Activated T-cell treated with anti-CD3 and anti-CD28 coated beads for 4 hours (primary cell): ENCODE measurements at regions not wholly inside any gene's neighbourhood (a gene's known extent, or its start where the extent isn't known, plus 50 kb on each side); places are given as distances from the start of the nearest gene placed in this dataset.
"Not testable (repeated sequence)": the region's sequence is repeated elsewhere in the genome, so short reads cannot be mapped to it uniquely, and the experiment has no call there.

Experiments used
- DNase-seq: peaks from one replicate; pipeline ENCODE4 v3.0.0-alpha.2; 2020

- no peak for DNase-seq
Measured at GRCh38 chr7:121744319-121744718, 128.6 kb upstream of the PTPRZ1 start.

- no peak for DNase-seq
Measured at GRCh38 chr7:121741896-121742295, 131.1 kb upstream of the PTPRZ1 start.

GRCh38 chr7:121739465-121739864, 133.5 kb upstream of the PTPRZ1 start:
- no peak for DNase-seq

- DNase-seq: no peak
Measured at GRCh38 chr7:121730869-121731268, 142.1 kb upstream of the PTPRZ1 start.

- no peak for DNase-seq
Measured at GRCh38 chr7:121714559-121715303, 158.2 kb upstream of the PTPRZ1 start.

GRCh38 chr7:121712961-121713360, 160.0 kb upstream of the PTPRZ1 start:
- DNase-seq: not testable (repeated sequence)

GRCh38 chr7:121697731-121698316, 175.1 kb upstream of the PTPRZ1 start:
- DNase-seq: no peak

- no peak for DNase-seq
Measured at GRCh38 chr7:121696954-121697353, 176.0 kb upstream of the PTPRZ1 start.

- DNase-seq: no peak
Measured at GRCh38 chr7:121689749-121690148, 183.2 kb upstream of the PTPRZ1 start.

GRCh38 chr7:121681700-121682099, 191.3 kb upstream of the PTPRZ1 start:
- DNase-seq: no peak

- no peak for DNase-seq
Measured at GRCh38 chr7:121676168-121676567, 196.8 kb upstream of the PTPRZ1 start.

- DNase-seq: not testable (repeated sequence)
Measured at GRCh38 chr7:121674455-121674854, 198.5 kb upstream of the PTPRZ1 start.

GRCh38 chr7:121669144-121669543, 203.8 kb upstream of the PTPRZ1 start:
- no peak for DNase-seq

- DNase-seq: no peak
Measured at GRCh38 chr7:121666306-121666705, 206.7 kb upstream of the PTPRZ1 start.

GRCh38 chr7:121643320-121643719, 229.6 kb upstream of the PTPRZ1 start:
- no peak for DNase-seq

GRCh38 chr7:121639705-121640104, 233.3 kb upstream of the PTPRZ1 start:
- no peak for DNase-seq

GRCh38 chr7:121638286-121638685, 234.7 kb upstream of the PTPRZ1 start:
- DNase-seq: no peak

GRCh38 chr7:121634356-121634755, 238.2 kb upstream of the FAM3C start:
- DNase-seq: no peak

- no peak for DNase-seq
Measured at GRCh38 chr7:121633186-121633585, 237.1 kb upstream of the FAM3C start.

- no peak for DNase-seq
Measured at GRCh38 chr7:121624958-121625357, 228.8 kb upstream of the FAM3C start.

- no peak for DNase-seq
Measured at GRCh38 chr7:121623130-121623872, 227.2 kb upstream of the FAM3C start.

- no peak for DNase-seq
Measured at GRCh38 chr7:121621937-121622336, 225.8 kb upstream of the FAM3C start.

GRCh38 chr7:121620953-121621606, 225.0 kb upstream of the FAM3C start:
- DNase-seq: no peak

GRCh38 chr7:121620206-121620605, 224.1 kb upstream of the FAM3C start:
- no peak for DNase-seq
